ENCODE measurements at regions not wholly inside any gene's neighbourhood (a gene's known extent, or its start where the extent isn't known, plus 50 kb on each side); places are given as distances from the start of the nearest gene placed in this dataset.

DNA sequence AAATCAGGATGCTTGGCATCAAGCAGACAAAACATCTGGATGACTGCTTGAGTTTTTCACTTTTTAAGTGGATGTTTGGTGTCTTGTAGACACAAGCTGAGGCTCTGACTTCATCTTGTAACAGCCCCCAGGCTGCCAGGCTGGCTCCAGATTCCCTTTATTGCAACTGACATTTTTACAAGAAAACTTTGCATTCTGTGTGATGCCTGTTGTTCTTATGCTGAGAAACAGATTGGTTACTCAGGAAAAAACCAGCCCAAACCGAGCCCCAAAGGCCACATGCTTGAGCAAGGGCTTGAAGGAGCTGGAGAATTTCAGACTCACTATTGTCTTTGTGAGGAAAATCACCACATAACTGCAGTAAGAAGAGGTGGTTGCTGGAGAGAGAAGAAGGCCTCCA, 98.4 kb upstream of the PREP start:
- no peak for TF ChIP-seq CTCF (IDR thresholded peaks at IDR 0.05 in 4 of 5, conservative IDR thresholded peaks at IDR 0.05 in 1 of 5)
- TF ChIP-seq POLR2A (IDR thresholded peaks at IDR 0.05), result no peak

All from gastrocnemius medialis (tissue), 4 donors.